ENCODE measurements at regions not wholly inside any gene's neighbourhood (a gene's known extent, or its start where the extent isn't known, plus 50 kb on each side); places are given as distances from the start of the nearest gene placed in this dataset.

- TF ChIP-seq, protein P1, sequence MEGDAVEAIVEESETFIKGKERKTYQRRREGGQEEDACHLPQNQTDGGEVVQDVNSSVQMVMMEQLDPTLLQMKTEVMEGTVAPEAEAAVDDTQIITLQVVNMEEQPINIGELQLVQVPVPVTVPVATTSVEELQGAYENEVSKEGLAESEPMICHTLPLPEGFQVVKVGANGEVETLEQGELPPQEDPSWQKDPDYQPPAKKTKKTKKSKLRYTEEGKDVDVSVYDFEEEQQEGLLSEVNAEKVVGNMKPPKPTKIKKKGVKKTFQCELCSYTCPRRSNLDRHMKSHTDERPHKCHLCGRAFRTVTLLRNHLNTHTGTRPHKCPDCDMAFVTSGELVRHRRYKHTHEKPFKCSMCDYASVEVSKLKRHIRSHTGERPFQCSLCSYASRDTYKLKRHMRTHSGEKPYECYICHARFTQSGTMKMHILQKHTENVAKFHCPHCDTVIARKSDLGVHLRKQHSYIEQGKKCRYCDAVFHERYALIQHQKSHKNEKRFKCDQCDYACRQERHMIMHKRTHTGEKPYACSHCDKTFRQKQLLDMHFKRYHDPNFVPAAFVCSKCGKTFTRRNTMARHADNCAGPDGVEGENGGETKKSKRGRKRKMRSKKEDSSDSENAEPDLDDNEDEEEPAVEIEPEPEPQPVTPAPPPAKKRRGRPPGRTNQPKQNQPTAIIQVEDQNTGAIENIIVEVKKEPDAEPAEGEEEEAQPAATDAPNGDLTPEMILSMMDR (IDR thresholded peaks at IDR 0.05) = no peak
- TF ChIP-seq POLR2AphosphoS5 (IDR thresholded peaks at IDR 0.05) (no peak), POLR2A (IDR thresholded peaks at IDR 0.05; ENCODE audit: low read depth) (no peak), EP300 (IDR thresholded peaks at IDR 0.05) (no peak)
These were observed 396.5 kb upstream of the TSHZ3 start for GRCh38 chr19:31745731-31746130.

Measured in esophagus muscularis mucosa (tissue), 4 donors.